ENCODE measurements at regions not wholly inside any gene's neighbourhood (a gene's known extent, or its start where the extent isn't known, plus 50 kb on each side); places are given as distances from the start of the nearest gene placed in this dataset.

DNA sequence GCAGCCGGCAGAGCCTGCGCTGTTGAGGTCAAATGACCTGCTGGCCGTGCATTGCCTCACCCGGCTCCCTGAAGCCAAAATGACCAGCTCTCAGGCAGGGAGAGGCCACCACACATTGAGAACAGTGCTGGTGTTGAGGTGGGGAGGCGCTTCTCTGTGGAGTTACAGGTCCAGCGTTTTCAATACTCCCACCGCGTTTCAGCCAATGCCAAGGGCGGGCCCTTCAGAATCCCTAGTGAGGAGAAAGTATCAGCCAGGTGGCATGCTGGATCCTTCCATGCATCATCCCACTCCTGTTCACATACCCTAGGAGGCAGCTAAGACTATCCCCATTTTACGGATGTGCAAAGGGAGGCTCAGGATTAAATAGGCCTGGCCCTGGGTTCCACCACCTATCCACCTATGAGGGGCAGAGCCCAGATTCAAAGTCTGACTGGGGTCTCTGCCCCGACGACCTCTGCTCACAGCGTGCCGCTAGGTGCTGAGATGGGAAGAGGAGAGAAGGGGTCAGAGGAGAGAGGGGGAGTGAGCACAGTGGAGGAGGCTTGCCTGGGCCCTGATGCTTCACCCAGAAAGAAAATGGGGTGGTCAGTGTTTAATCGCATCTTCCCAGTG, 137.6 kb upstream of the ID2 start:
- H3K4me1 ChIP-seq (ENCODE audit: control insufficient read depth, insufficient read depth, low read length): no peaks in the 10 kb centered on the region
- no peak overlapping the region for H3K4me3 ChIP-seq (ENCODE audit: low read depth, low read length)
- no peaks in the 10 kb centered on the region for H3K9me3 ChIP-seq (ENCODE audit: control insufficient read depth, insufficient read depth, low read depth, low read length)
- POLR2A ChIA-PET: interaction anchor here (2.5 kb wide), 1 partner anchor 138 kb away, joined by 11 read pairs; the partner anchor contains the start of gene ID2
- H3K27ac ChIP-seq (ENCODE audit: extremely low read depth, low read depth, low read length): no peak overlapping the region
- TF ChIP-seq ZNF785 (tag by site-specific recombination; IDR thresholded peaks at IDR 0.05): no peak
- TF ChIP-seq BCL11B (tag by site-specific recombination; IDR thresholded peaks at IDR 0.05; ENCODE audit: low read depth): no peak
- TF ChIP-seq SCRT1 (tag by site-specific recombination; IDR thresholded peaks at IDR 0.05; ENCODE audit: borderline replicate concordance): no peak
- TF ChIP-seq ZNF707 (tag by site-specific recombination; IDR thresholded peaks at IDR 0.05): no peak
- TF ChIP-seq ZFP37 (tag by site-specific recombination; IDR thresholded peaks at IDR 0.05): no peak
- TF ChIP-seq, protein P1, sequence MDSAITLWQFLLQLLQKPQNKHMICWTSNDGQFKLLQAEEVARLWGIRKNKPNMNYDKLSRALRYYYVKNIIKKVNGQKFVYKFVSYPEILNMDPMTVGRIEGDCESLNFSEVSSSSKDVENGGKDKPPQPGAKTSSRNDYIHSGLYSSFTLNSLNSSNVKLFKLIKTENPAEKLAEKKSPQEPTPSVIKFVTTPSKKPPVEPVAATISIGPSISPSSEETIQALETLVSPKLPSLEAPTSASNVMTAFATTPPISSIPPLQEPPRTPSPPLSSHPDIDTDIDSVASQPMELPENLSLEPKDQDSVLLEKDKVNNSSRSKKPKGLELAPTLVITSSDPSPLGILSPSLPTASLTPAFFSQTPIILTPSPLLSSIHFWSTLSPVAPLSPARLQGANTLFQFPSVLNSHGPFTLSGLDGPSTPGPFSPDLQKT (IDR thresholded peaks at IDR 0.05; ENCODE audit: borderline replicate concordance, low read depth, low read length): no peak
- no peak for TF ChIP-seq ZNF529 (tag by site-specific recombination; IDR thresholded peaks at IDR 0.05; ENCODE audit: insufficient replicate concordance)
- TF ChIP-seq, protein P2, sequence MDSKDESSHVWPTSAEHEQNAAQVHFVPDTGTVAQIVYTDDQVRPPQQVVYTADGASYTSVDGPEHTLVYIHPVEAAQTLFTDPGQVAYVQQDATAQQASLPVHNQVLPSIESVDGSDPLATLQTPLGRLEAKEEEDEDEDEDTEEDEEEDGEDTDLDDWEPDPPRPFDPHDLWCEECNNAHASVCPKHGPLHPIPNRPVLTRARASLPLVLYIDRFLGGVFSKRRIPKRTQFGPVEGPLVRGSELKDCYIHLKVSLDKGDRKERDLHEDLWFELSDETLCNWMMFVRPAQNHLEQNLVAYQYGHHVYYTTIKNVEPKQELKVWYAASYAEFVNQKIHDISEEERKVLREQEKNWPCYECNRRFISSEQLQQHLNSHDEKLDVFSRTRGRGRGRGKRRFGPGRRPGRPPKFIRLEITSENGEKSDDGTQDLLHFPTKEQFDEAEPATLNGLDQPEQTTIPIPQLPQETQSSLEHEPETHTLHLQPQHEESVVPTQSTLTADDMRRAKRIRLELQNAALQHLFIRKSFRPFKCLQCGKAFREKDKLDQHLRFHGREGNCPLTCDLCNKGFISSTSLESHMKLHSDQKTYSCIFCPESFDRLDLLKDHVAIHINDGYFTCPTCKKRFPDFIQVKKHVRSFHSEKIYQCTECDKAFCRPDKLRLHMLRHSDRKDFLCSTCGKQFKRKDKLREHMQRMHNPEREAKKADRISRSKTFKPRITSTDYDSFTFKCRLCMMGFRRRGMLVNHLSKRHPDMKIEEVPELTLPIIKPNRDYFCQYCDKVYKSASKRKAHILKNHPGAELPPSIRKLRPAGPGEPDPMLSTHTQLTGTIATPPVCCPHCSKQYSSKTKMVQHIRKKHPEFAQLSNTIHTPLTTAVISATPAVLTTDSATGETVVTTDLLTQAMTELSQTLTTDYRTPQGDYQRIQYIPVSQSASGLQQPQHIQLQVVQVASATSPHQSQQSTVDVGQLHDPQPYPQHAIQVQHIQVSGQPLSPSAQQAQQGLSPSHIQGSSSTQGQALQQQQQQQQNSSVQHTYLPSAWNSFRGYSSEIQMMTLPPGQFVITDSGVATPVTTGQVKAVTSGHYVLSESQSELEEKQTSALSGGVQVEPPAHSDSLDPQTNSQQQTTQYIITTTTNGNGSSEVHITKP (tag by site-specific recombination; IDR thresholded peaks at IDR 0.05): no peak
- TF ChIP-seq SCRT2 (tag by site-specific recombination; IDR thresholded peaks at IDR 0.05): no peak
- TF ChIP-seq ZNF792 (tag by site-specific recombination; IDR thresholded peaks at IDR 0.05): no peak
- no peak for TF ChIP-seq ZNF239 (tag by site-specific recombination; IDR thresholded peaks at IDR 0.05)
- TF ChIP-seq, protein P3, sequence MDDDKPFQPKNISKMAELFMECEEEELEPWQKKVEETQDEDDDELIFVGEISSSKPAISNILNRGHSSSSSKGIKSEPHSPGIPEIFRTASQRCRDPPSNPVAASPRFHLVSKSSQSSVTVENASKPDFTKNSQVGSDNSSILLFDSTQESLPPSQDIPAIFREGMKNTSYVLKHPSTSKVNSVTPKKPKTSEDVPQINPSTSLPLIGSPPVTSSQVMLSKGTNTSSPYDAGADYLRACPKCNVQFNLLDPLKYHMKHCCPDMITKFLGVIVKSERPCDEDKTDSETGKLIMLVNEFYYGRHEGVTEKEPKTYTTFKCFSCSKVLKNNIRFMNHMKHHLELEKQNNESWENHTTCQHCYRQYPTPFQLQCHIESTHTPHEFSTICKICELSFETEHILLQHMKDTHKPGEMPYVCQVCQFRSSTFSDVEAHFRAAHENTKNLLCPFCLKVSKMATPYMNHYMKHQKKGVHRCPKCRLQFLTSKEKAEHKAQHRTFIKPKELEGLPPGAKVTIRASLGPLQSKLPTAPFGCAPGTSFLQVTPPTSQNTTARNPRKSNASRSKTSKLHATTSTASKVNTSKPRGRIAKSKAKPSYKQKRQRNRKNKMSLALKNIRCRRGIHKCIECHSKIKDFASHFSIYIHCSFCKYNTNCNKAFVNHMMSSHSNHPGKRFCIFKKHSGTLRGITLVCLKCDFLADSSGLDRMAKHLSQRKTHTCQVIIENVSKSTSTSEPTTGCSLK (tag by site-specific recombination; IDR thresholded peaks at IDR 0.05): no peak
- no peaks in the 10 kb centered on the region for H3K36me3 ChIP-seq (ENCODE audit: control insufficient read depth in 2 of 2, insufficient read depth in 1 of 2, low read length in 2 of 2)
- CTCF ChIA-PET: interaction anchor here (0.9 to 1.9 kb wide), 2 partner anchors 22 to 1117 kb away, joined by 4 to 6 read pairs; no protein-coding TSS in a partner anchor

DNA sequence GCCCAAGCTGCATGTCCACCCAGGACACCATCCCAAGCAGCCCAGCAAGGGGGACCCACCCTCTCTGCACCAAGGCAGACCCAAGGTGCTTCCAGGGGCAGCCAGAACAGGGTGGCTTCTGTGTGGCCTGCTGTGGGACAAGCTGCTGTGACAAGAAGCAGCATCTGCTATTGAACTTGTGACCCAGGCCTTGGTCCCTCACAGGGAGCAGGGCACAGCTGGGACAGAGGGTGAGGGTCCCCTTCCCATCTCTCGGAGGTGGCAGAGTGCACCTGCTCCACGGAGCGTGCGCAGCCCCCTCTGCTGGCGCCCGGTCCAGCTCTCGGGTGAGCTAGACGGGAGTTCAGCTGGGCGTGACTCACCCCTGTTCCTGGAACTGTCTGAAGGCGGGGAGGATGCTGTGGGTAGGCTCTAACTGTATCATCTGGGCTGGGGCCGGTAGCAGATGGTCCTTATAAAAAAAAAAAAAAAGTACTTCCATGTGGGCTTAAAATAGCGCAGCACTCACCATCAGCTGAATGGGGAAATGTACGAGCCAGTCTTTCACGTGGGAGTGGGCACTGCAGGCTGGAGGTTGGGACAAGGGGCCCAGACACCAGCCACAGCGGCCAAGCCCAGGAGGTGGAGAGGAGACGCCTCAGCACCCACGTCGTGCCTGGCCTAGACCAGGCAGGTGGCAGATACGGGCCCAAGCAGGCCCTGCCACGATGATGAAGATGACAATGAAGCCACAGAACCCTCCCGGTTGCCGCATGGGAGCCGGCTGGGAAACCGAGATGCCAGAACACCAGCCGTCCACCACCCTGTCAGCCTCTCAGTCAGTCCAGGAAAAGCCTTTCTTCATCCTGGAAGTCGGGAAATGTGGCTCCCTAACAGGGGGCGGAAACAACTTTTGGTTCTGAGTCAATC, 136.8 kb upstream of the ID2 start:
- TF ChIP-seq ZFHX2 (tag by site-specific recombination; conservative IDR thresholded peaks at IDR 0.05): peak; percentile 67; the same call in 1 of the 2 replicates
- TF ChIP-seq EGR2 (tag by site-specific recombination; IDR thresholded peaks at IDR 0.05; ENCODE audit: low read depth): peak; percentile 82
- TF ChIP-seq, protein P4, sequence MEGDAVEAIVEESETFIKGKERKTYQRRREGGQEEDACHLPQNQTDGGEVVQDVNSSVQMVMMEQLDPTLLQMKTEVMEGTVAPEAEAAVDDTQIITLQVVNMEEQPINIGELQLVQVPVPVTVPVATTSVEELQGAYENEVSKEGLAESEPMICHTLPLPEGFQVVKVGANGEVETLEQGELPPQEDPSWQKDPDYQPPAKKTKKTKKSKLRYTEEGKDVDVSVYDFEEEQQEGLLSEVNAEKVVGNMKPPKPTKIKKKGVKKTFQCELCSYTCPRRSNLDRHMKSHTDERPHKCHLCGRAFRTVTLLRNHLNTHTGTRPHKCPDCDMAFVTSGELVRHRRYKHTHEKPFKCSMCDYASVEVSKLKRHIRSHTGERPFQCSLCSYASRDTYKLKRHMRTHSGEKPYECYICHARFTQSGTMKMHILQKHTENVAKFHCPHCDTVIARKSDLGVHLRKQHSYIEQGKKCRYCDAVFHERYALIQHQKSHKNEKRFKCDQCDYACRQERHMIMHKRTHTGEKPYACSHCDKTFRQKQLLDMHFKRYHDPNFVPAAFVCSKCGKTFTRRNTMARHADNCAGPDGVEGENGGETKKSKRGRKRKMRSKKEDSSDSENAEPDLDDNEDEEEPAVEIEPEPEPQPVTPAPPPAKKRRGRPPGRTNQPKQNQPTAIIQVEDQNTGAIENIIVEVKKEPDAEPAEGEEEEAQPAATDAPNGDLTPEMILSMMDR (tag by site-specific recombination; IDR thresholded peaks at IDR 0.05): 0 out of 2 replicates have a peak, but pooled peaks have one; percentile 32
- TF ChIP-seq HOXC10 (CRISPR knock-in tag; IDR thresholded peaks at IDR 0.05): no peak
- no peaks in the 10 kb centered on the region for H3K36me3 ChIP-seq (ENCODE audit: control insufficient read depth in 2 of 2, insufficient read depth in 1 of 2, low read length in 2 of 2)
- CTCF ChIA-PET: interaction anchor here (0.7 to 1.9 kb wide), 3 partner anchors 23 to 1128 kb away, joined by 3 to 6 read pairs (median 4); no protein-coding TSS in a partner anchor
- no peaks in the 10 kb centered on the region for H3K4me1 ChIP-seq (ENCODE audit: control insufficient read depth, insufficient read depth, low read length)
- no peak overlapping the region for H3K4me3 ChIP-seq (ENCODE audit: low read depth, low read length)
- POLR2A ChIA-PET: interaction anchor here (2.5 kb wide), 1 partner anchor 137 kb away, joined by 11 read pairs; the partner anchor contains the start of gene ID2
- H3K27ac ChIP-seq (ENCODE audit: extremely low read depth, low read depth, low read length): no peak overlapping the region
- H3K9me3 ChIP-seq (ENCODE audit: control insufficient read depth, insufficient read depth, low read depth, low read length): no peaks in the 10 kb centered on the region
